GM23338 (cell line): ENCODE measurements at regions not wholly inside any gene's neighbourhood (a gene's known extent, or its start where the extent isn't known, plus 50 kb on each side); places are given as distances from the start of the nearest gene placed in this dataset.

ENCODE experiments used
- ATAC-seq: fragments of 200-7000 bp; cut with Tn5 transposase; 3 replicates; pipeline ENCODE4 v1.9.1; 2020
- DNase-seq: peaks from one replicate; pipeline ENCODE4 v3.0.0-alpha.2; 2015; ENCODE audit warnings: low spot score
- H2AFZ ChIP-seq: fragments of 200-600 bp; sonication (generic); 2 replicates; pipeline ENCODE4 v1.8.0; 2016; ENCODE audit warnings: antibody characterized with exemption, mild to moderate bottlenecking, moderate library complexity
- H3F3A ChIP-seq: fragments of 200-600 bp; sonication (generic); replicated peaks from 2 replicates; pipeline ENCODE4 v1.8.0; 2017; ENCODE audit warnings: antibody characterized with exemption, mixed run types, low read depth
- H3K27ac ChIP-seq: fragments of 200-600 bp; sonication (generic); 2 replicates; pipeline ENCODE4 v1.6.1; 2016; ENCODE audit warnings: low read depth
- H3K27me3 ChIP-seq: fragments of 200-600 bp; sonication (generic); 2 replicates; pipeline ENCODE4 v1.8.0; 2016; ENCODE audit warnings: mild to moderate bottlenecking, mixed run types, moderate library complexity; ENCODE audit not compliant: insufficient read depth
- H3K36me3 ChIP-seq: fragments of 200-600 bp; sonication (generic); 2 replicates; pipeline ENCODE4 v1.8.0; 2016; ENCODE audit warnings: mild to moderate bottlenecking; ENCODE audit not compliant: insufficient read depth
- H3K4me1 ChIP-seq: fragments of 200-600 bp; sonication (generic); 2 replicates; pipeline ENCODE4 v1.8.0; 2016; ENCODE audit warnings: mild to moderate bottlenecking, moderate library complexity; ENCODE audit not compliant: insufficient read depth
- H3K4me2 ChIP-seq: fragments of 200-600 bp; sonication (generic); 2 replicates; pipeline ENCODE4 v1.7.1; 2017; ENCODE audit warnings: mixed run types
- H3K4me3 ChIP-seq: fragments of 200-600 bp; sonication (generic); 2 replicates; pipeline ENCODE4 v1.6.1; 2016; ENCODE audit warnings: mixed run types
- H3K79me2 ChIP-seq: fragments of 200-600 bp; sonication (generic); replicated peaks from 2 replicates; pipeline ENCODE4 v1.8.0; 2017; ENCODE audit warnings: mild to moderate bottlenecking; ENCODE audit not compliant: insufficient read depth
- H3K9me2 ChIP-seq: fragments of 200-600 bp; sonication (generic); 2 replicates; pipeline ENCODE4 v1.8.0; 2017; ENCODE audit not compliant: insufficient read depth
- H4K20me1 ChIP-seq: fragments of 200-600 bp; sonication (generic); replicated peaks from 2 replicates; pipeline ENCODE4 v1.8.0; 2017; ENCODE audit warnings: mild to moderate bottlenecking; ENCODE audit not compliant: insufficient read depth
- H3K27ac Mint-ChIP-seq: 2 replicates; pipeline ENCODE4 v1.8.0; 2020; ENCODE audit warnings: inconsistent platforms, mild to moderate bottlenecking, moderate library complexity, mixed read lengths
- H3K27me3 Mint-ChIP-seq: 3 replicates; pipeline ENCODE4 v1.8.0; 2022; ENCODE audit warnings: low read depth, mild to moderate bottlenecking, moderate library complexity, mixed read lengths, inconsistent platforms; ENCODE audit not compliant: insufficient read depth, poor library complexity
- H3K36me3 Mint-ChIP-seq: 3 replicates; pipeline ENCODE4 v1.8.0; 2021; ENCODE audit warnings: low read depth, mild to moderate bottlenecking, inconsistent platforms, moderate library complexity, mixed read lengths
- H3K4me1 Mint-ChIP-seq: 3 replicates; pipeline ENCODE4 v1.8.0; 2020; ENCODE audit warnings: mild to moderate bottlenecking, inconsistent platforms, mixed read lengths
- H3K4me3 Mint-ChIP-seq: 3 replicates; pipeline ENCODE4 v1.8.0; 2021; ENCODE audit warnings: moderate library complexity, mild to moderate bottlenecking, inconsistent platforms, mixed read lengths
- H3K9me3 Mint-ChIP-seq: 3 replicates; pipeline ENCODE4 v1.8.0; 2020; ENCODE audit warnings: moderate library complexity, mild to moderate bottlenecking, inconsistent platforms, mixed read lengths
- CREB1 ChIP-seq: fragments of 250-450 bp; sonication (Bioruptor Pico); IDR thresholded peaks from 2 replicates; pipeline ENCODE4 v1.5.0; 2020; ENCODE audit warnings: low read depth, mild to moderate bottlenecking, moderate library complexity
- CTCF ChIP-seq, 2 experiments: fragments of 200-600 bp in 1 of 2; sonication (generic) in 1 of 2; conservative IDR thresholded peaks; 2 replicates each; pipeline versions ENCODE4 v1.5.1 to v1.6.1; 2016 to 2017; ENCODE audit warnings: antibody characterized with exemption in 2 of 2, low read depth in 2 of 2, mild to moderate bottlenecking in 2 of 2, moderate library complexity in 1 of 2
- ETS1 ChIP-seq: IDR thresholded peaks from 2 replicates; pipeline ENCODE4 v1.6.1; 2016; ENCODE audit warnings: antibody characterized with exemption
- EZH2 ChIP-seq: fragments of 200-600 bp; sonication (generic); IDR thresholded peaks from one replicate; pipeline ENCODE4 v1.8.0; 2017; ENCODE audit warnings: antibody characterized with exemption, mild to moderate bottlenecking, low read depth; ENCODE audit not compliant: unreplicated experiment
- EZH2phosphoT487 ChIP-seq: fragments of 200-600 bp; sonication (generic); IDR thresholded peaks from one replicate; pipeline ENCODE4 v1.8.1; 2018; ENCODE audit warnings: antibody characterized with exemption; ENCODE audit not compliant: unreplicated experiment
- JUNB ChIP-seq: IDR thresholded peaks from one replicate; pipeline ENCODE4 v1.6.1; 2016; ENCODE audit warnings: antibody characterized with exemption; ENCODE audit not compliant: unreplicated experiment
- NANOG ChIP-seq: IDR thresholded peaks from 2 replicates; pipeline ENCODE4 v1.6.1; 2016; ENCODE audit warnings: antibody characterized with exemption, borderline replicate concordance
- POLR2AphosphoS5 ChIP-seq: IDR thresholded peaks from 2 replicates; pipeline ENCODE4 v1.6.1; 2016; ENCODE audit warnings: antibody characterized with exemption, low read depth
- REST ChIP-seq: IDR thresholded peaks from one replicate; pipeline ENCODE4 v1.6.1; 2018; ENCODE audit warnings: antibody characterized with exemption; ENCODE audit not compliant: unreplicated experiment
- STAT1 ChIP-seq: IDR thresholded peaks from one replicate; pipeline ENCODE4 v1.6.1; 2016; ENCODE audit warnings: antibody characterized with exemption; ENCODE audit not compliant: unreplicated experiment
- ZNF114 ChIP-seq: fragments of 250-450 bp; sonication (Bioruptor Pico); IDR thresholded peaks from 2 replicates; pipeline ENCODE4 v1.5.0; 2020; ENCODE audit warnings: mild to moderate bottlenecking, moderate library complexity
- ZNF331 ChIP-seq: fragments of 250-450 bp; sonication (Bioruptor Pico); IDR thresholded peaks from 2 replicates; pipeline ENCODE4 v1.5.0; 2020; ENCODE audit warnings: low read depth, mild to moderate bottlenecking, moderate library complexity
- ZNF462 ChIP-seq: fragments of 250-450 bp; sonication (Bioruptor Pico); IDR thresholded peaks from 2 replicates; pipeline ENCODE4 v1.5.0; 2020; ENCODE audit warnings: mild to moderate bottlenecking, moderate library complexity

GRCh38 chr6:1242446-1242845 is 69.5 kb upstream of the FOXQ1 start:
- Mint-ChIP-seq H3K4me3 (no peak overlapping the region), H3K27me3 (peaks cover 3% of the 10 kb centered on the region), H3K27ac (no peak overlapping the region), H3K4me1 (peaks cover 10% of the 10 kb centered on the region), H3K9me3 (no peaks in the 10 kb centered on the region), H3K36me3 (no peaks in the 10 kb centered on the region)
- Histone ChIP-seq H3K4me2 (no peak overlapping the region), H4K20me1 (no peaks in the 10 kb centered on the region), H3K4me1 (no peaks in the 10 kb centered on the region), H3F3A (no peaks in the 10 kb centered on the region), H3K36me3 (no peaks in the 10 kb centered on the region), H3K4me3 (no peak overlapping the region), H3K79me2 (no peaks in the 10 kb centered on the region), H3K9me2 (no peaks in the 10 kb centered on the region), H3K27ac (no peak overlapping the region), H3K27me3 (no peaks in the 10 kb centered on the region), H2AFZ (no peak overlapping the region; the same call in 1 of the 2 replicates)
- TF ChIP-seq ZNF114 (CRISPR knock-in tag) (no peak), STAT1 (no peak), JUNB (no peak), NANOG (no peak), POLR2AphosphoS5 (no peak), ETS1 (no peak), CTCF (conservative IDR thresholded peaks at IDR 0.05; ENCODE audit: low read depth in 2 of 2) (no peak), EZH2 (no peak), ZNF331 (CRISPR knock-in tag) (no peak), REST (no peak), EZH2phosphoT487 (no peak), ZNF462 (CRISPR knock-in tag) (no peak), CREB1 (CRISPR knock-in tag) (no peak)
- ATAC-seq, result no peak
- DNase-seq, result no peak
